ENCODE measurements at regions not wholly inside any gene's neighbourhood (a gene's known extent, or its start where the extent isn't known, plus 50 kb on each side); places are given as distances from the start of the nearest gene placed in this dataset.

- TF ChIP-seq, protein P1, sequence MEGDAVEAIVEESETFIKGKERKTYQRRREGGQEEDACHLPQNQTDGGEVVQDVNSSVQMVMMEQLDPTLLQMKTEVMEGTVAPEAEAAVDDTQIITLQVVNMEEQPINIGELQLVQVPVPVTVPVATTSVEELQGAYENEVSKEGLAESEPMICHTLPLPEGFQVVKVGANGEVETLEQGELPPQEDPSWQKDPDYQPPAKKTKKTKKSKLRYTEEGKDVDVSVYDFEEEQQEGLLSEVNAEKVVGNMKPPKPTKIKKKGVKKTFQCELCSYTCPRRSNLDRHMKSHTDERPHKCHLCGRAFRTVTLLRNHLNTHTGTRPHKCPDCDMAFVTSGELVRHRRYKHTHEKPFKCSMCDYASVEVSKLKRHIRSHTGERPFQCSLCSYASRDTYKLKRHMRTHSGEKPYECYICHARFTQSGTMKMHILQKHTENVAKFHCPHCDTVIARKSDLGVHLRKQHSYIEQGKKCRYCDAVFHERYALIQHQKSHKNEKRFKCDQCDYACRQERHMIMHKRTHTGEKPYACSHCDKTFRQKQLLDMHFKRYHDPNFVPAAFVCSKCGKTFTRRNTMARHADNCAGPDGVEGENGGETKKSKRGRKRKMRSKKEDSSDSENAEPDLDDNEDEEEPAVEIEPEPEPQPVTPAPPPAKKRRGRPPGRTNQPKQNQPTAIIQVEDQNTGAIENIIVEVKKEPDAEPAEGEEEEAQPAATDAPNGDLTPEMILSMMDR (IDR thresholded peaks at IDR 0.05): no peak
- TF ChIP-seq POLR2A (IDR thresholded peaks at IDR 0.05): no peak
These were observed 143.1 kb downstream of the AHR start for GRCh38 chr7:17441557-17441956.
